ENCODE measurements at regions not wholly inside any gene's neighbourhood (a gene's known extent, or its start where the extent isn't known, plus 50 kb on each side); places are given as distances from the start of the nearest gene placed in this dataset.

DNA sequence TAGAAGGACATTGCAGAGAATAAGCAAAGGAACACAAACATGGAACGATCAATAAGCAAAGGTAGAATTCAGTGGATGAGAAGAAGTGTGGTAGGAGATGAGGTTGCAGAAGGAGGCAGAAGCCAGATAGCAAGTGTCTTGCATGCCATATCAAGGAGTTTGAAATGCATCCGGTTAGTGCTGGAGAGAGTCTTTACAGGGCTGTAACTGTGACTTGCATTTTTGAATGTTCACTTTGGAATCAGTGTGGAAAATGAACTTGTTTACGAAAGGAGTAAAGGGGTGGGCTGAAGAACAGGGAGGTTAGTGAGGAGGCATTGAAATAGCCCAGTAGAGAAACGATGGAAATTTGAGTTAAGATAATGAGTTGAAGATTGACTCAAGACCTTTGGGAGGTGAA, 90.7 kb upstream of the MBNL2 start:
- FAIRE-seq (no peak), DNase-seq (ENCODE audit: low read depth in 1 of 2, low spot score in 1 of 2) (no peak), ATAC-seq (no peak)
- Histone ChIP-seq H3K4me1 (peaks cover 26% of the 10 kb centered on the region), H3K27ac (no peak overlapping the region), H3K4me2 (no peak overlapping the region), H3K9me3 (no peaks in the 10 kb centered on the region), H3K4me3 (no peak overlapping the region)
- no peak for TF ChIP-seq MAZ (IDR thresholded peaks at IDR 0.05; ENCODE audit: borderline replicate concordance, low read depth, low read length)
- no peak for TF ChIP-seq POLR2A (IDR thresholded peaks at IDR 0.05; ENCODE audit: low read length)
- TF ChIP-seq NFE2L2 (conservative IDR thresholded peaks at IDR 0.05; ENCODE audit: low read length) = peak; percentile 45; the same call in 1 of the 2 replicates
- no peak for TF ChIP-seq CBX8 (IDR thresholded peaks at IDR 0.05)
- no peak for TF ChIP-seq MYC (IDR thresholded peaks at IDR 0.05; ENCODE audit: borderline replicate concordance, low read length)
- 91% methylated on average over 4 of the region's 4 CpGs for WGBS (ENCODE audit: missing lambda C conversion rate)
- POLR2A ChIA-PET = no interaction called here
- CTCF ChIA-PET = no interaction called here

DNA sequence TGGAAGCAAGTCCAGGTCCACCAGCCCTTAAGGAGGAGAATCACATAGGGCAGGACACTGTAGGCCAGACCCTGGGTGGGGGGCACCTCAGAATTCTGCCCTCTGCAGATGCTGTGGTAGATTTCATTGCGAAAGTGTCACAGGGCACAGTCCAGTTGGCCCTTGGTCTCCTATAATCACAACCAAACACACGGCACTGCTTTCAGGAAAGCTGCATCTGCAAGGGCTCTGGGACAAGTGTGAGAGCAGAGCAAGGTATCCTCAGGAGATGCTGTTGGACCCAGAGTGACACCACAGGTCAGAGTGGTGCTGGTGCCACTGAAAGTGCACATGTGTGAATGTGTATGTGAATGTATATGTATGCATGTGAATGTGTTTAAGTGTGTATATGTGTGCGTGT, 88.6 kb upstream of the MBNL2 start:
- CTCF ChIA-PET = interaction anchor here (1.3 kb wide), 1 partner anchor 24 kb away, joined by 3 read pairs; no protein-coding TSS in a partner anchor
- H3K4me2 ChIP-seq = peak overlapping the region; percentile 69
- peak; percentile 16 to 42; a peak in 3 of 6 replicates for ATAC-seq
- no peak for DNase-seq (ENCODE audit: low read depth in 1 of 2, low spot score in 1 of 2)
- TF ChIP-seq CHD4 (IDR thresholded peaks at IDR 0.05; ENCODE audit: borderline replicate concordance) = no peak
- no peak for TF ChIP-seq RAD21 (conservative IDR thresholded peaks at IDR 0.05 in 1 of 2, IDR thresholded peaks at IDR 0.05 in 1 of 2)
- TF ChIP-seq ZNF302 (CRISPR knock-in tag; IDR thresholded peaks at IDR 0.05) = no peak
- no peak for TF ChIP-seq KDM1A (IDR thresholded peaks at IDR 0.05; ENCODE audit: low read depth)
- no peak for TF ChIP-seq EHMT2 (IDR thresholded peaks at IDR 0.05; ENCODE audit: low read depth)
- no peak for TF ChIP-seq JUNB (IDR thresholded peaks at IDR 0.05)
- TF ChIP-seq, protein P1, sequence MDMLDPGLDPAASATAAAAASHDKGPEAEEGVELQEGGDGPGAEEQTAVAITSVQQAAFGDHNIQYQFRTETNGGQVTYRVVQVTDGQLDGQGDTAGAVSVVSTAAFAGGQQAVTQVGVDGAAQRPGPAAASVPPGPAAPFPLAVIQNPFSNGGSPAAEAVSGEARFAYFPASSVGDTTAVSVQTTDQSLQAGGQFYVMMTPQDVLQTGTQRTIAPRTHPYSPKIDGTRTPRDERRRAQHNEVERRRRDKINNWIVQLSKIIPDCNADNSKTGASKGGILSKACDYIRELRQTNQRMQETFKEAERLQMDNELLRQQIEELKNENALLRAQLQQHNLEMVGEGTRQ (IDR thresholded peaks at IDR 0.05) = no peak
- TF ChIP-seq, protein P2, sequence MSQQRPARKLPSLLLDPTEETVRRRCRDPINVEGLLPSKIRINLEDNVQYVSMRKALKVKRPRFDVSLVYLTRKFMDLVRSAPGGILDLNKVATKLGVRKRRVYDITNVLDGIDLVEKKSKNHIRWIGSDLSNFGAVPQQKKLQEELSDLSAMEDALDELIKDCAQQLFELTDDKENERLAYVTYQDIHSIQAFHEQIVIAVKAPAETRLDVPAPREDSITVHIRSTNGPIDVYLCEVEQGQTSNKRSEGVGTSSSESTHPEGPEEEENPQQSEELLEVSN (IDR thresholded peaks at IDR 0.05; ENCODE audit: borderline replicate concordance, low read depth) = no peak
- TF ChIP-seq, protein P3, sequence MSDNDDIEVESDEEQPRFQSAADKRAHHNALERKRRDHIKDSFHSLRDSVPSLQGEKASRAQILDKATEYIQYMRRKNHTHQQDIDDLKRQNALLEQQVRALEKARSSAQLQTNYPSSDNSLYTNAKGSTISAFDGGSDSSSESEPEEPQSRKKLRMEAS (IDR thresholded peaks at IDR 0.05) = no peak
- no peak for TF ChIP-seq TP53 (CRISPR knock-in tag; IDR thresholded peaks at IDR 0.05)
- no peak for TF ChIP-seq GATA3 (IDR thresholded peaks at IDR 0.05; ENCODE audit: borderline replicate concordance)
- H3K27ac ChIP-seq = peak overlapping the region in 1 of 2 experiments; percentile 14; a peak in 1 of 6 replicates
- POLR2A ChIA-PET = no interaction called here
- no peaks in the 10 kb centered on the region for H3K9me3 ChIP-seq
- H3K4me3 ChIP-seq = no peak overlapping the region
- peaks cover 29% of the 10 kb centered on the region for H3K4me1 ChIP-seq
- WGBS (ENCODE audit: missing lambda C conversion rate) = 73% methylated on average over 1 of the region's 3 CpGs
- FAIRE-seq = no peak

DNA sequence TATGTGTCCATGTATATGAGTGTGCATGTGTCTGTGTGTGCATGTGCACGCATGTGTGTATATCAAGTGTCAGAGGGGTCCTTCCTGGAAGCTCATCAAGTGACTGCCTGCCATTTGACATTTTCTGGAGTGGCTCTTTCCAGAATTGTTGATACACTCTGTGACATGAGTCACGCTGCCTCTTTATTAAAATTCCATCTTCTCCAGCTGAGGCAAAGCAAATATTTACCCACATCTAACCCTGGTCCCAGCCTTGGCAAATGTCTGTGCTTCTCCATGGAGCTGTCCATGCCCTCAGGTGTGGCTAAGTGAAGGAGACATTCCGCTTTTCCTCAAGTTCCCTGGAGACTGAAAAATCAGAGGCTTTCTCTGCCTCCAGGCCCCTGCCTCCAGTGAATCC, 88.2 kb upstream of the MBNL2 start:
- ChIA-PET CTCF (interaction anchor here (1.3 to 1.4 kb wide), 2 partner anchors 9 to 24 kb away, joined by 3 to 5 read pairs; no protein-coding TSS in a partner anchor), POLR2A (no interaction called here)
- TF ChIP-seq, protein P3 (IDR thresholded peaks at IDR 0.05) = peak; percentile 49
- TF ChIP-seq JUNB (IDR thresholded peaks at IDR 0.05) (peak; percentile 24; the same call in 1 of the 2 replicates), POLR2A (IDR thresholded peaks at IDR 0.05; ENCODE audit: low read length) (no peak), GATA3 (IDR thresholded peaks at IDR 0.05; ENCODE audit: borderline replicate concordance) (peak; percentile 52; the same call in 1 of the 2 replicates), FOSL2 (IDR thresholded peaks at IDR 0.05) (no peak), FOSL2 (CRISPR knock-in tag; IDR thresholded peaks at IDR 0.05) (peak; percentile 58), HEYL (CRISPR knock-in tag; IDR thresholded peaks at IDR 0.05) (no peak), CHD4 (IDR thresholded peaks at IDR 0.05; ENCODE audit: borderline replicate concordance) (no peak)
- TF ChIP-seq, protein P4, sequence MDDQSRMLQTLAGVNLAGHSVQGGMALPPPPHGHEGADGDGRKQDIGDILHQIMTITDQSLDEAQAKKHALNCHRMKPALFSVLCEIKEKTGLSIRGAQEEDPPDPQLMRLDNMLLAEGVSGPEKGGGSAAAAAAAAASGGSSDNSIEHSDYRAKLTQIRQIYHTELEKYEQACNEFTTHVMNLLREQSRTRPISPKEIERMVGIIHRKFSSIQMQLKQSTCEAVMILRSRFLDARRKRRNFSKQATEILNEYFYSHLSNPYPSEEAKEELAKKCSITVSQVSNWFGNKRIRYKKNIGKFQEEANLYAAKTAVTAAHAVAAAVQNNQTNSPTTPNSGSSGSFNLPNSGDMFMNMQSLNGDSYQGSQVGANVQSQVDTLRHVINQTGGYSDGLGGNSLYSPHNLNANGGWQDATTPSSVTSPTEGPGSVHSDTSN (IDR thresholded peaks at IDR 0.05) = 0 out of 2 replicates have a peak, but pooled peaks have one; percentile 55
- TF ChIP-seq, protein P5, sequence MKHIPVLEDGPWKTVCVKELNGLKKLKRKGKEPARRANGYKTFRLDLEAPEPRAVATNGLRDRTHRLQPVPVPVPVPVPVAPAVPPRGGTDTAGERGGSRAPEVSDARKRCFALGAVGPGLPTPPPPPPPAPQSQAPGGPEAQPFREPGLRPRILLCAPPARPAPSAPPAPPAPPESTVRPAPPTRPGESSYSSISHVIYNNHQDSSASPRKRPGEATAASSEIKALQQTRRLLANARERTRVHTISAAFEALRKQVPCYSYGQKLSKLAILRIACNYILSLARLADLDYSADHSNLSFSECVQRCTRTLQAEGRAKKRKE (CRISPR knock-in tag; IDR thresholded peaks at IDR 0.05; ENCODE audit: low read depth) = no peak
- TF ChIP-seq, protein P6, sequence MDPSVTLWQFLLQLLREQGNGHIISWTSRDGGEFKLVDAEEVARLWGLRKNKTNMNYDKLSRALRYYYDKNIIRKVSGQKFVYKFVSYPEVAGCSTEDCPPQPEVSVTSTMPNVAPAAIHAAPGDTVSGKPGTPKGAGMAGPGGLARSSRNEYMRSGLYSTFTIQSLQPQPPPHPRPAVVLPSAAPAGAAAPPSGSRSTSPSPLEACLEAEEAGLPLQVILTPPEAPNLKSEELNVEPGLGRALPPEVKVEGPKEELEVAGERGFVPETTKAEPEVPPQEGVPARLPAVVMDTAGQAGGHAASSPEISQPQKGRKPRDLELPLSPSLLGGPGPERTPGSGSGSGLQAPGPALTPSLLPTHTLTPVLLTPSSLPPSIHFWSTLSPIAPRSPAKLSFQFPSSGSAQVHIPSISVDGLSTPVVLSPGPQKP (IDR thresholded peaks at IDR 0.05; ENCODE audit: low read depth, low read length) = no peak
- H3K4me1 ChIP-seq = peaks cover 29% of the 10 kb centered on the region
- FAIRE-seq (no peak), DNase-seq (ENCODE audit: low read depth in 1 of 2, low spot score in 1 of 2) (peak in 1 of 2 experiments; percentile 42), ATAC-seq (peak; percentile 70 to 82)
- no peaks in the 10 kb centered on the region for H3K9me3 ChIP-seq
- peak overlapping the region; percentile 35 to 59; a peak in 2 of 6 replicates for H3K27ac ChIP-seq
- H3K4me2 ChIP-seq = peak overlapping the region; percentile 69
- no peak overlapping the region for H3K4me3 ChIP-seq
- WGBS (ENCODE audit: missing lambda C conversion rate) = 25% methylated on average over 3 of the region's 3 CpGs

Measured in A549 (cell line).